ENCODE measurements at regions not wholly inside any gene's neighbourhood (a gene's known extent, or its start where the extent isn't known, plus 50 kb on each side); places are given as distances from the start of the nearest gene placed in this dataset.
A peak's percentile ranks its signal among the peaks of the same experiment; 100 is the strongest.

DNA sequence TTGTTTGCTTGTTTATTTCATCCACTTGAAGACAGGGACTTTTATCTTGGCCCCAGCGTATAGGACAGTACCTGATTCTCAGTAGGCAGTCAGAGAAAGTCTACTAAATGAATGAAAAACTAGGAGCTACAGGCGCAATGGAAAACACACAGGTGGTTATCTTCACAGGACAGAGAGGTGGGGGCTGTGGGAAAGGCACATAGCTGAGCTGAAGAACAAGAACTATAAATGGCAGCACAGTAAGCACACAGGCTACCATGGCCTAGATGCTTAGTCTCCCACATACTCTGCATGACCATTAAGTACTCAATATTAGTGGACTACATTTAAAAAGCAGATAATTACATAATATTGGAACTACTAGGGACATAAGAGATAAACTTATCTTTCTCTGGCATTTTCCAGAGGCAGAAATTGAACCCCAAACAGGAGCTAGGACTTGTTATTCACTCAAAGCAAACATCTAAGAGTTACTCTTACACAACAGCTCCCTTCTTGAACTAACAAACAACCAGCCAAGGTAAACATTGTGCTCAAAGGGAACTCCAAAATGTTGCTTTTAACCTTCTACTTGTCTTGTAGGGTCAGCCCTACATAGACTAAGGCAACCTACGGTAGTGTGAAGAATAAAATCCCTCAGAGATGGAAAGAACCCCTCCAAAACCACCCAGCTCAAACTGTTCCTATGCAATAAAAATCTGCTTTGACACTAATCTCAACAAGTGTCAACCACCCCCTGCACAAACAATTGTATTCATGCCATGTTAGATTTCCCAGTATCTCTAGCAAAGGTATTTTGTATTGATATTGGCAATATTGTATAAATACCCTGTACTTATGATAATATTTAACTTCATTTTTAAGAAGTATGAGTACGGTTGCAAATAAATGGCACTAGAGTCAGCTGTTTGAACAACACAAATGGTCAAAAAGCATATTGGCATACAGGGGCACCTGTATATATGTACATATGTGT lies 593.6 kb downstream of the KLHL13 start (continued):
- TF ChIP-seq, protein P1, sequence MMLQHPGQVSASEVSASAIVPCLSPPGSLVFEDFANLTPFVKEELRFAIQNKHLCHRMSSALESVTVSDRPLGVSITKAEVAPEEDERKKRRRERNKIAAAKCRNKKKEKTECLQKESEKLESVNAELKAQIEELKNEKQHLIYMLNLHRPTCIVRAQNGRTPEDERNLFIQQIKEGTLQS (IDR thresholded peaks at IDR 0.05), result no peak
- peak in 1 of 2 donors; percentile 41 for TF ChIP-seq RAD21 (IDR thresholded peaks at IDR 0.05)
- TF ChIP-seq FOXA2 (IDR thresholded peaks at IDR 0.05), result peak; percentile 67

DNA sequence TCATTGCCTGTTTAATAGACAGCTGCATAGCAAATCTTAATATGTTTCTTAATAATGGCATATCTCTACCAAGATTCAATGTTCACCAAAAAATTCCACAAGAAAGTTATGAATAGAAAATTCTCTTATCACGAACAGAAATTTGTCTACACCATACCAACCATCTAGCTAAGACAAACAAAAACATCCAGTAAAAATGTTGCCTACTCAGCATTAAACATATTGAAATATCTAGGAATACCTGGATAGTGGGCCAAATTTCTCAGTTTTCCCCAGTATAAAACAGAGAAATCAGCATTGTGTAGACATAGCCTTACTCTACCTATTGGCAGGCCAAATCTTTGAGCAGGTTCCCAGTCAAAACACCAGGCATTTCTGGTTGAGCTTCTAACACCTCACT lies 598.6 kb downstream of the KLHL13 start:
- WGBS, result 93% methylated on average over 1 of the region's 1 CpG
- peaks cover 1 to 11% (median 6%) of the 10 kb centered on the region in 4 donors for H3K4me1 ChIP-seq (ENCODE audit: control insufficient read depth in 4 of 4, insufficient read depth in 4 of 4, low read length in 3 of 4)

DNA sequence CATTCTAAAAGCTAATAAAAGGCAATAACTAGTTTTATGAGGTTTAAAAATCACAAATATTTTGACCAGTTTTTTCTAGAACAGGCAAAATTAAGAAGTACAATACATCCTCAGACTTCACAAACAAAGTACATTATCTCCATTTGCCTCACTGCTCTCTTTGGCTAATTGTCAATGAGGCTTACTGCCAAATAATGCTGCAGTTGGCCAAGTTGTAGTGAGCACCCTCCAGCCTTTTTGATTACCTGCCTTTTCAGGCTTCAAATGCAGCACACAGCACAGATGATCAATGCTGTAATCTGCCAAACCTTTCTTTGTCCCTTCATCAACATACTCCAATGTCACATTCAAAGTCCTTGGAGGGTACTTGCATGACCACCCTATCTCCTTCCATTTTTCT lies 605.2 kb downstream of the KLHL13 start:
- no peak for DNase-seq (ENCODE audit: low spot score)
- H3K9me3 ChIP-seq (ENCODE audit: control insufficient read depth in 4 of 4, low read length in 3 of 4), result no peaks in the 10 kb centered on the region
- H3K27ac ChIP-seq (ENCODE audit: low read depth in 1 of 2, low read length in 2 of 2), result no peak overlapping the region
- H3K4me1 ChIP-seq (ENCODE audit: control insufficient read depth in 4 of 4, insufficient read depth in 4 of 4, low read length in 3 of 4), result no peaks in the 10 kb centered on the region
- no peak for TF ChIP-seq EGR1 (IDR thresholded peaks at IDR 0.05; ENCODE audit: low read depth in 2 of 2)
- TF ChIP-seq REST (IDR thresholded peaks at IDR 0.05), result no peak
- no peaks in the 10 kb centered on the region for H3K36me3 ChIP-seq (ENCODE audit: control insufficient read depth in 4 of 4, insufficient read depth in 3 of 4, low read depth in 1 of 4, low read length in 3 of 4)
- H3K9ac ChIP-seq (ENCODE audit: low read depth in 1 of 2, low read length in 2 of 2), result no peak overlapping the region
- H3K4me3 ChIP-seq (ENCODE audit: low read depth in 1 of 3, low read length in 3 of 3), result no peak overlapping the region
- H3K27me3 ChIP-seq (ENCODE audit: control insufficient read depth in 4 of 4, insufficient read depth in 4 of 4, low read length in 3 of 4), result no peaks in the 10 kb centered on the region

More for the DNA sequence above, 598.6 kb downstream of the KLHL13 start:
- H3K9ac ChIP-seq (ENCODE audit: low read depth in 1 of 2, low read length in 2 of 2), result no peak overlapping the region
- H3K27me3 ChIP-seq (ENCODE audit: control insufficient read depth in 4 of 4, insufficient read depth in 4 of 4, low read length in 3 of 4), result peaks cover 0 to 2% (median 0%) of the 10 kb centered on the region in 4 donors
- H3K4me3 ChIP-seq (ENCODE audit: low read depth in 1 of 3, low read length in 3 of 3), result no peak overlapping the region
- no peak overlapping the region for H3K27ac ChIP-seq (ENCODE audit: low read depth in 1 of 2, low read length in 2 of 2)
- no peaks in the 10 kb centered on the region for H3K36me3 ChIP-seq (ENCODE audit: control insufficient read depth in 4 of 4, insufficient read depth in 3 of 4, low read depth in 1 of 4, low read length in 3 of 4)
- TF ChIP-seq, protein P1 (IDR thresholded peaks at IDR 0.05), result no peak
- TF ChIP-seq, protein P2, sequence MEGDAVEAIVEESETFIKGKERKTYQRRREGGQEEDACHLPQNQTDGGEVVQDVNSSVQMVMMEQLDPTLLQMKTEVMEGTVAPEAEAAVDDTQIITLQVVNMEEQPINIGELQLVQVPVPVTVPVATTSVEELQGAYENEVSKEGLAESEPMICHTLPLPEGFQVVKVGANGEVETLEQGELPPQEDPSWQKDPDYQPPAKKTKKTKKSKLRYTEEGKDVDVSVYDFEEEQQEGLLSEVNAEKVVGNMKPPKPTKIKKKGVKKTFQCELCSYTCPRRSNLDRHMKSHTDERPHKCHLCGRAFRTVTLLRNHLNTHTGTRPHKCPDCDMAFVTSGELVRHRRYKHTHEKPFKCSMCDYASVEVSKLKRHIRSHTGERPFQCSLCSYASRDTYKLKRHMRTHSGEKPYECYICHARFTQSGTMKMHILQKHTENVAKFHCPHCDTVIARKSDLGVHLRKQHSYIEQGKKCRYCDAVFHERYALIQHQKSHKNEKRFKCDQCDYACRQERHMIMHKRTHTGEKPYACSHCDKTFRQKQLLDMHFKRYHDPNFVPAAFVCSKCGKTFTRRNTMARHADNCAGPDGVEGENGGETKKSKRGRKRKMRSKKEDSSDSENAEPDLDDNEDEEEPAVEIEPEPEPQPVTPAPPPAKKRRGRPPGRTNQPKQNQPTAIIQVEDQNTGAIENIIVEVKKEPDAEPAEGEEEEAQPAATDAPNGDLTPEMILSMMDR (IDR thresholded peaks at IDR 0.05; ENCODE audit: low read depth, low read length, missing input control), result no peak
- TF ChIP-seq NR2F2 (IDR thresholded peaks at IDR 0.05) (no peak), HNF4A (conservative IDR thresholded peaks at IDR 0.05) (no peak), FOXA2 (IDR thresholded peaks at IDR 0.05) (no peak), FOXA1 (IDR thresholded peaks at IDR 0.05) (no peak), SP1 (IDR thresholded peaks at IDR 0.05) (no peak), RXRA (IDR thresholded peaks at IDR 0.05) (no peak), RAD21 (IDR thresholded peaks at IDR 0.05) (no peak), TAF1 (conservative IDR thresholded peaks at IDR 0.05) (no peak), YY1 (IDR thresholded peaks at IDR 0.05) (no peak), EGR1 (IDR thresholded peaks at IDR 0.05; ENCODE audit: low read depth in 2 of 2) (no peak), MAX (IDR thresholded peaks at IDR 0.05) (no peak), JUND (IDR thresholded peaks at IDR 0.05) (no peak)
- TF ChIP-seq, protein P3, sequence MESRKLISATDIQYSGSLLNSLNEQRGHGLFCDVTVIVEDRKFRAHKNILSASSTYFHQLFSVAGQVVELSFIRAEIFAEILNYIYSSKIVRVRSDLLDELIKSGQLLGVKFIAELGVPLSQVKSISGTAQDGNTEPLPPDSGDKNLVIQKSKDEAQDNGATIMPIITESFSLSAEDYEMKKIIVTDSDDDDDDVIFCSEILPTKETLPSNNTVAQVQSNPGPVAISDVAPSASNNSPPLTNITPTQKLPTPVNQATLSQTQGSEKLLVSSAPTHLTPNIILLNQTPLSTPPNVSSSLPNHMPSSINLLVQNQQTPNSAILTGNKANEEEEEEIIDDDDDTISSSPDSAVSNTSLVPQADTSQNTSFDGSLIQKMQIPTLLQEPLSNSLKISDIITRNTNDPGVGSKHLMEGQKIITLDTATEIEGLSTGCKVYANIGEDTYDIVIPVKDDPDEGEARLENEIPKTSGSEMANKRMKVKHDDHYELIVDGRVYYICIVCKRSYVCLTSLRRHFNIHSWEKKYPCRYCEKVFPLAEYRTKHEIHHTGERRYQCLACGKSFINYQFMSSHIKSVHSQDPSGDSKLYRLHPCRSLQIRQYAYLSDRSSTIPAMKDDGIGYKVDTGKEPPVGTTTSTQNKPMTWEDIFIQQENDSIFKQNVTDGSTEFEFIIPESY (IDR thresholded peaks at IDR 0.05), result no peak
- H3K9me3 ChIP-seq (ENCODE audit: control insufficient read depth in 4 of 4, low read length in 3 of 4), result no peaks in the 10 kb centered on the region
- DNase-seq (ENCODE audit: low spot score), result no peak
